T-helper 1 cell treated with Interleukin-12 subunit alpha and Interleukin-12 subunit beta and Interleukin-4 antibody, amounts not matched to agents 30 μg/mL and 1 μg/mL, for 36 hours (primary cell): ENCODE measurements at regions not wholly inside any gene's neighbourhood (a gene's known extent, or its start where the extent isn't known, plus 50 kb on each side); places are given as distances from the start of the nearest gene placed in this dataset.

Source experiments
- H3K27ac Mint-ChIP-seq: one replicate; pipeline ENCODE4 v1.8.0; 2021; ENCODE audit warnings: mild to moderate bottlenecking, mixed read lengths
- H3K27me3 Mint-ChIP-seq: one replicate; pipeline ENCODE4 v1.8.0; 2021; ENCODE audit warnings: low read depth, mixed read lengths
- H3K36me3 Mint-ChIP-seq: one replicate; pipeline ENCODE4 v1.8.0; 2021; ENCODE audit warnings: low read depth, mixed read lengths
- H3K4me1 Mint-ChIP-seq: one replicate; pipeline ENCODE4 v1.8.0; 2021; ENCODE audit warnings: low read depth, mixed read lengths
- H3K4me3 Mint-ChIP-seq: one replicate; pipeline ENCODE4 v1.8.0; 2021; ENCODE audit warnings: mild to moderate bottlenecking, moderate library complexity, mixed read lengths
- H3K9me3 Mint-ChIP-seq: one replicate; pipeline ENCODE4 v1.8.0; 2021; ENCODE audit warnings: mixed read lengths

GRCh38 chrX:5829469-5829868 lies 399.2 kb downstream of the NLGN4X start:
- Mint-ChIP-seq H3K36me3 (no peaks in the 10 kb centered on the region), H3K9me3 (peaks cover 3% of the 10 kb centered on the region), H3K4me1 (no peaks in the 10 kb centered on the region), H3K27me3 (no peaks in the 10 kb centered on the region), H3K27ac (no peak overlapping the region), H3K4me3 (no peak overlapping the region)

DNA sequence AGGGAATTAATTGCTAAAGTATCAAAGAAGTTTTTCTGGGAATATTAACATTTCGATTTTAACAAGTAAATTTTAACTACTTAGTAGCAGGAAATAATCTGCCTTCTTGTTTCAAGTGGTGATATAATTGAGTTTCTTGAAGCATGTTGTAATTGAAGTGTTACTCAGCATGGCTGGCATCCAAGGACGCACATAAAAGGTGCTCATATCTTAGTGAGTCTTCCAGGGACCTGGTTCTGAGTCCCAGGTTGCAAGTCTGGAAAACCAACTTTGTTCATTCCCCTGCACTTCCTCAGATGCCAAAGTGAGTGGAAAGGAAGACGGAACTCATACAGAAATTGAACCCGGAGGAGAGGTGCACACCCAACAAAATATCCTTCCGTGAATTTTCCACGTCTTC lies 399.6 kb downstream of the NLGN4X start:
- H3K4me3 Mint-ChIP-seq = no peak overlapping the region
- no peaks in the 10 kb centered on the region for H3K36me3 Mint-ChIP-seq
- no peaks in the 10 kb centered on the region for H3K4me1 Mint-ChIP-seq
- H3K27ac Mint-ChIP-seq = no peak overlapping the region
- no peaks in the 10 kb centered on the region for H3K27me3 Mint-ChIP-seq
- H3K9me3 Mint-ChIP-seq = peaks cover 3% of the 10 kb centered on the region

DNA sequence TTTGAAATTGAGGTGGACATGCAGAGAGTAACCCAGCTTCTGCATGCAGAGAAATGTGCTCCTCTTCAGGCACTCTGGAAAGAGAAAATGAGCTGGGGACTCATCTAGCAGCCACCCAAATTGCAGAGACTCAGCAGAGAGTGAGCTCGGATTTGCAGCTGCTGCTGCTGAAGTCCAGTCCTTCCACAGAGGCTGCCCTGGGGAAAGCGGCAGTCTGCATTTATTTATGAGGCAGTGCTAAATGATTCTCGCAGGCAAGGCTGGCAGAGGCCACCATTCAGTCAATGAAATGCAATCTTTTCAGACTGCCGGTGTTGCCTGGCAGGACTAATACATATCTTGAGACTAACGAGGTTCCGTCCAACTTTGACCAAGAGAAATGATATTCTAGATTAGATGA lies 404.8 kb downstream of the NLGN4X start:
- Mint-ChIP-seq H3K4me1 (no peaks in the 10 kb centered on the region), H3K27me3 (no peaks in the 10 kb centered on the region), H3K36me3 (no peaks in the 10 kb centered on the region), H3K4me3 (no peak overlapping the region), H3K9me3 (peaks cover 3% of the 10 kb centered on the region), H3K27ac (no peak overlapping the region)

- H3K27me3 Mint-ChIP-seq = no peaks in the 10 kb centered on the region
- no peaks in the 10 kb centered on the region for H3K9me3 Mint-ChIP-seq
- H3K36me3 Mint-ChIP-seq = no peaks in the 10 kb centered on the region
- H3K4me3 Mint-ChIP-seq = no peak overlapping the region
- H3K27ac Mint-ChIP-seq = no peak overlapping the region
- H3K4me1 Mint-ChIP-seq = no peaks in the 10 kb centered on the region
These were observed 418.0 kb downstream of the NLGN4X start for GRCh38 chrX:5810636-5811035.

- H3K36me3 Mint-ChIP-seq = no peaks in the 10 kb centered on the region
- H3K4me3 Mint-ChIP-seq = no peak overlapping the region
- H3K27me3 Mint-ChIP-seq = no peaks in the 10 kb centered on the region
- H3K4me1 Mint-ChIP-seq = no peaks in the 10 kb centered on the region
- H3K9me3 Mint-ChIP-seq = no peaks in the 10 kb centered on the region
- H3K27ac Mint-ChIP-seq = no peak overlapping the region
These were observed 421.5 kb downstream of the NLGN4X start for GRCh38 chrX:5807181-5807580.

- peaks cover 5% of the 10 kb centered on the region for H3K9me3 Mint-ChIP-seq
- H3K4me1 Mint-ChIP-seq = no peaks in the 10 kb centered on the region
- H3K36me3 Mint-ChIP-seq = no peaks in the 10 kb centered on the region
- H3K27me3 Mint-ChIP-seq = no peaks in the 10 kb centered on the region
- H3K27ac Mint-ChIP-seq = no peak overlapping the region
- no peak overlapping the region for H3K4me3 Mint-ChIP-seq
These were observed 426.3 kb downstream of the NLGN4X start for GRCh38 chrX:5802391-5802790.

DNA sequence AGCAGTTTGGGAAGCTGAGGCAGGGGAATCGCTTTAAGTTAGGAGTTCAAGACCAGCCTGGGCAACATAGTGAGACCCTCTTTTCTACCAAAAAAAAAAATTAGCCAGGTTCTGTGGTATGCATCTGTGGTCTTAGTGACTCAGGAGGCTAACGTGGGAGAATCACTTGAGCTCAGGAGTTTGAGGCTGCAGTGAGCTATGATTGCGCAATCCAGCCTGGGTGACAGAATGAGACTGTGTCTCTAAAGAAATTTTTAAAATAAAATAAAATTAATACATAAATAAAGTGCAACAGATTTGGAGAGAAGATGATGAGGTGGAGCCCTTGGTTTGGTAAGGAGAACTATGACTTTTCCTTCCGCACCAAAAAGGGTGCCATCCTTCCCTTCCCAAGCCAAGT lies 436.9 kb downstream of the NLGN4X start:
- Mint-ChIP-seq H3K4me1 (no peaks in the 10 kb centered on the region), H3K4me3 (no peak overlapping the region), H3K36me3 (no peaks in the 10 kb centered on the region)

DNA sequence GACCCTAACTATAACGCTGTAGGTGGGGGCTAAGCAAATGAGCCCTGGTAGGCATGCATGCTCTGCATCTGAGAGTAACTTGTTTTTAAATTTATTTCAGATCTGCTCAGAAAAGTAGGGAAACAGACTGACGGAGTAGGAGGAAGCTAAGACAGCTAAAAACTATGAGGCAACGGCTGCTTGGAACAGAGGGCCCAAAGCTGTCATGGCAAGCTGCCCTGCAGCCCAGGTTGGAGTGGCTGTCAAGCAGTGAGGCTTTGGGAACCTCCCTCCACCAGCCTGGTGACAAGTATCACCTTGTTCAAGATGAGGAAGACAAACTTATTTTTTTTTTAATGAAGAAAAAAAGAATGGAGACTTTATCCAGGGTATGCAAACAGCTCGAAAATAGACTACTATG lies 439.8 kb downstream of the NLGN4X start:
- no peaks in the 10 kb centered on the region for H3K4me1 Mint-ChIP-seq
- H3K27ac Mint-ChIP-seq = no peak overlapping the region
- no peak overlapping the region for H3K4me3 Mint-ChIP-seq
- no peaks in the 10 kb centered on the region for H3K36me3 Mint-ChIP-seq
- H3K9me3 Mint-ChIP-seq = no peaks in the 10 kb centered on the region
- no peaks in the 10 kb centered on the region for H3K27me3 Mint-ChIP-seq

More for the DNA sequence above, 436.9 kb downstream of the NLGN4X start:
- no peaks in the 10 kb centered on the region for H3K27me3 Mint-ChIP-seq
- no peak overlapping the region for H3K27ac Mint-ChIP-seq
- H3K9me3 Mint-ChIP-seq = no peaks in the 10 kb centered on the region

DNA sequence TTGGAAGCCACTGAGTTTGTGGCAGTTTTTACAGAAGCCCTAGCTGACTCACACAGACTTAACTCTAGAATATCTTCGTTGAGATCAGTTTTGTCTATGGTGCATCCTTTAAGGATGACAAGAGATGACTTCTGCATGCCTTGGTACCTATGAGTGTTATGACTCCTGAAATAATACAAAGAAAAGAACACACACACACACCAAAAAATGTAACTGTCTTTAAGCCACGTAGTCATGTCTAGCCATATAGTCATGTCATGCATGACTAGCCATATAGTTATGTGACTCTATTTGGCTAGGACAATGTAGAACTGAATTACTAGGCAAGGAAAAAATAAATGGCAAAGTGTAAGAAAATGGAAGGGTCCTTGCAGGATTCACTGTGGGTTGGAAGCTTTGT lies 447.8 kb downstream of the NLGN4X start:
- no peak overlapping the region for H3K4me3 Mint-ChIP-seq
- no peaks in the 10 kb centered on the region for H3K36me3 Mint-ChIP-seq
- no peak overlapping the region for H3K27ac Mint-ChIP-seq
- H3K9me3 Mint-ChIP-seq = peaks cover 7% of the 10 kb centered on the region
- no peaks in the 10 kb centered on the region for H3K27me3 Mint-ChIP-seq
- no peaks in the 10 kb centered on the region for H3K4me1 Mint-ChIP-seq

DNA sequence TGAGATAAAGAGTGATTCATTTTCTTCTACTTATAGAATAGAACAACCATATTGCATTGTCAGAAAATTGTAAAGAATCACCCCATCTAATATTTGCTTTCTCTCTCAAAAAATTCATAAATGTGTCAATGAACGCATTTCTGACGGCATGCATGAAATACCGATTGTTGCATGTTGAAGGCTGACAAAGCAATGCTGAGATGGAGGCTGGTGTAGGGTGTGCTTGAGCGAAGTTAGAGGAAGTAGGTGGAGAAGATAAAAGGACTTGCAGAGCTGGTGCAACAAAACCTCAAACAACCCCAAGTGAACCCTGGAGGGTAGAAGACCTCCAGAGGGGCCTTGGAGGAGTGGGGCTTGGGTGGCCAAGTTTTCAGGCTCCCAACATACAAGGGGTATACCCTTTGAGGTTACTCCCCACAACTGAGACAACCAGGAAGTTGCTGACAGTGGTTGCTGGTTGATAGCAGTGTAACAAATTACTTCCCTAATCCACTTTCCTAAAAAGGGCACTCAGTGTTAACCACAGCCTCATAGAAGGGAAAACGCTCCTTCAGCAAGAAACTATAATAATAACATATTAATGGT lies 452.7 kb downstream of the NLGN4X start:
- Mint-ChIP-seq H3K4me1 (no peaks in the 10 kb centered on the region), H3K9me3 (peaks cover 7% of the 10 kb centered on the region), H3K27me3 (no peaks in the 10 kb centered on the region), H3K36me3 (no peaks in the 10 kb centered on the region), H3K4me3 (no peak overlapping the region), H3K27ac (no peak overlapping the region)

GRCh38 chrX:5774446-5774845 lies 454.2 kb downstream of the NLGN4X start:
- Mint-ChIP-seq H3K9me3 (peaks cover 4% of the 10 kb centered on the region), H3K4me1 (no peaks in the 10 kb centered on the region), H3K27ac (no peak overlapping the region), H3K36me3 (no peaks in the 10 kb centered on the region), H3K4me3 (no peak overlapping the region), H3K27me3 (no peaks in the 10 kb centered on the region)

GRCh38 chrX:5771441-5771840 lies 457.2 kb downstream of the NLGN4X start:
- H3K4me1 Mint-ChIP-seq = no peaks in the 10 kb centered on the region
- no peaks in the 10 kb centered on the region for H3K36me3 Mint-ChIP-seq
- H3K27me3 Mint-ChIP-seq = no peaks in the 10 kb centered on the region
- no peak overlapping the region for H3K4me3 Mint-ChIP-seq
- H3K9me3 Mint-ChIP-seq = no peaks in the 10 kb centered on the region
- no peak overlapping the region for H3K27ac Mint-ChIP-seq

- Mint-ChIP-seq H3K27me3 (no peaks in the 10 kb centered on the region), H3K27ac (no peak overlapping the region), H3K9me3 (peaks cover 7% of the 10 kb centered on the region), H3K36me3 (no peaks in the 10 kb centered on the region), H3K4me3 (no peak overlapping the region), H3K4me1 (no peaks in the 10 kb centered on the region)
These were observed 472.1 kb downstream of the NLGN4X start for GRCh38 chrX:5756616-5757015.

DNA sequence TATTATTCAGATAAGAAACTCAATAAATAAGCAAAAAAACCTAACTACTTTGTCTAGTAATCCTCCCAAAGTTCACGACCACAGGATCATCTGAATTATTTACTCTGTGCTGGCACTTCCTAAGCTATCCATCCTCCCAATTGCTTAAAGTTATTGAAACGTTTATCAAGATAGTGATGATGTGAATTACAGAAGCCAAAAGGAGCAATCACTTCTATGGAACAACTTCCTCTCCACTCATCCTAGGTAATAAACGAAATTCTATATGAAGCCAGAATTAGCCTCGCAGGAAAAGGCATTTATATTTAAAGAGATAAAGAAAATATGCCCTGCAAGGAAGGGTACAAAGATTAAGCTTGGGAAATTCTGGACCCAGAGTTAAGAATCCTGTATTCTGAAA lies 475.4 kb downstream of the NLGN4X start:
- Mint-ChIP-seq H3K4me3 (no peak overlapping the region), H3K9me3 (peaks cover 11% of the 10 kb centered on the region), H3K27me3 (no peaks in the 10 kb centered on the region), H3K36me3 (no peaks in the 10 kb centered on the region), H3K27ac (no peak overlapping the region), H3K4me1 (no peaks in the 10 kb centered on the region)

GRCh38 chrX:5752831-5753230 lies 475.8 kb downstream of the NLGN4X start:
- Mint-ChIP-seq H3K4me1 (no peaks in the 10 kb centered on the region), H3K27ac (no peak overlapping the region), H3K4me3 (no peak overlapping the region), H3K36me3 (no peaks in the 10 kb centered on the region), H3K9me3 (peaks cover 11% of the 10 kb centered on the region), H3K27me3 (no peaks in the 10 kb centered on the region)

DNA sequence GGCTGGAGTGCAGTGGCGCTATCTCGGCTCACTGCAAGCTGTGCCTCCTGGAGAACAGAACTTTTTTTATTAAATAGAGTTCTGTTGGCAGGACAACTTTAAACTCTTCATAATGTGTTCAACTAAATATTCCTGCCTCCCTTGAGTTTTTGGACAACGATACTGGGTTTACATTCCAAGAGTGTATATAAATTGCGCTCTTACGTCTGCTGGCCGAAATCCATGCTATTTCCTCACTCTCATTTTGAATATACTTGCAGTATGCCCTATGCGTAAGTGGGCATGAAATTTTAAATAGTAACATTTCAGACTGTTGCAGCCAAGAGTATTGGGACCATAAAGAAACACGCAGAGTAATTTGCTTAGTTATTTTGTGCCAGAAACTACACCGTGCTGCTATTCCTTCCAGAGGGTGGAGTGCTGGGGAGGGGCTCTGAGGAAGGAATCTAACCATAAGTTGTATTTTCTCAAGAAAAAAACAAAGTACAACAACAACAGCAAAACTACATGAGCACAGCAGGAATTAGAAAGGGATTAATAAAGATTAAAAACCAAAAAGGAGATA lies 480.0 kb downstream of the NLGN4X start:
- Mint-ChIP-seq H3K4me3 (no peak overlapping the region), H3K27me3 (no peaks in the 10 kb centered on the region), H3K4me1 (no peaks in the 10 kb centered on the region), H3K27ac (no peak overlapping the region), H3K36me3 (no peaks in the 10 kb centered on the region), H3K9me3 (peaks cover 4% of the 10 kb centered on the region)
